ENCODE measurements at regions not wholly inside any gene's neighbourhood (a gene's known extent, or its start where the extent isn't known, plus 50 kb on each side); places are given as distances from the start of the nearest gene placed in this dataset.

DNA sequence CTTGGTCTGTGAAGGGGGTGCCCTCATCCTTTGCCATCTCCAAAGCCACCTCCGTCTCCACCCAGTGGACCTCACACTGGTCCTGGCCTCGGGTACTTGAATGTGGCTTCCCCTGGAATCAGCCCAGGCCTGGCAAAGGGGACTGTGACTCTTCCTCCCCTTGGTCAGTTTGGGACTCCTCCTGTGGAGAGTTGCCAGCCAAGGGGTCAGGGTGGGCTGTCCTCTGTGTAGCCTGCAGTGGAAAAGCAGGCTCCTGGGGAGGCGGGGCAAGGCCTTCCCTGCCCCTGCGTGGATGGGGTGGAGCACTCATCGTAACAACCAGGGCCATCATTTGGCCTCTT is 59.8 kb downstream of the INHBB start:
- Histone ChIP-seq H3K4me3 (ENCODE audit: low read depth, low read length, poor library complexity, severe bottlenecking) (no peak overlapping the region), H3K36me3 (ENCODE audit: insufficient read depth, low read length, poor library complexity, severe bottlenecking) (no peaks in the 10 kb centered on the region), H3K9me3 (ENCODE audit: low read depth, low read length, poor library complexity, severe bottlenecking) (no peaks in the 10 kb centered on the region), H3K27ac (ENCODE audit: low read depth, low read length, poor library complexity, severe bottlenecking) (no peak overlapping the region), H3K27me3 (replicated peaks; ENCODE audit: insufficient read depth, low read depth, low read length, poor library complexity) (no peaks in the 10 kb centered on the region), H3K4me1 (ENCODE audit: insufficient read depth, low read length, poor library complexity, severe bottlenecking) (no peaks in the 10 kb centered on the region)
- BruUV-seq (replicated peaks): no TSS peak
- no peak for DNase-seq (ENCODE audit: low spot score)
- CTCF ChIA-PET: no interaction called here
- TF ChIP-seq EZH2 (IDR thresholded peaks at IDR 0.05; ENCODE audit: borderline replicate concordance, low read depth, low read length, poor library complexity, severe bottlenecking): no peak
- TF ChIP-seq, protein P1, sequence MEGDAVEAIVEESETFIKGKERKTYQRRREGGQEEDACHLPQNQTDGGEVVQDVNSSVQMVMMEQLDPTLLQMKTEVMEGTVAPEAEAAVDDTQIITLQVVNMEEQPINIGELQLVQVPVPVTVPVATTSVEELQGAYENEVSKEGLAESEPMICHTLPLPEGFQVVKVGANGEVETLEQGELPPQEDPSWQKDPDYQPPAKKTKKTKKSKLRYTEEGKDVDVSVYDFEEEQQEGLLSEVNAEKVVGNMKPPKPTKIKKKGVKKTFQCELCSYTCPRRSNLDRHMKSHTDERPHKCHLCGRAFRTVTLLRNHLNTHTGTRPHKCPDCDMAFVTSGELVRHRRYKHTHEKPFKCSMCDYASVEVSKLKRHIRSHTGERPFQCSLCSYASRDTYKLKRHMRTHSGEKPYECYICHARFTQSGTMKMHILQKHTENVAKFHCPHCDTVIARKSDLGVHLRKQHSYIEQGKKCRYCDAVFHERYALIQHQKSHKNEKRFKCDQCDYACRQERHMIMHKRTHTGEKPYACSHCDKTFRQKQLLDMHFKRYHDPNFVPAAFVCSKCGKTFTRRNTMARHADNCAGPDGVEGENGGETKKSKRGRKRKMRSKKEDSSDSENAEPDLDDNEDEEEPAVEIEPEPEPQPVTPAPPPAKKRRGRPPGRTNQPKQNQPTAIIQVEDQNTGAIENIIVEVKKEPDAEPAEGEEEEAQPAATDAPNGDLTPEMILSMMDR (conservative IDR thresholded peaks at IDR 0.05; ENCODE audit: low read depth, low read length): no peak
- POLR2A ChIA-PET (ENCODE audit: low non-redundant PET): no interaction called here
- intact Hi-C loops (cut with micrococcal nuclease; ENCODE audit: unreplicated experiment): no loop called here

DNA sequence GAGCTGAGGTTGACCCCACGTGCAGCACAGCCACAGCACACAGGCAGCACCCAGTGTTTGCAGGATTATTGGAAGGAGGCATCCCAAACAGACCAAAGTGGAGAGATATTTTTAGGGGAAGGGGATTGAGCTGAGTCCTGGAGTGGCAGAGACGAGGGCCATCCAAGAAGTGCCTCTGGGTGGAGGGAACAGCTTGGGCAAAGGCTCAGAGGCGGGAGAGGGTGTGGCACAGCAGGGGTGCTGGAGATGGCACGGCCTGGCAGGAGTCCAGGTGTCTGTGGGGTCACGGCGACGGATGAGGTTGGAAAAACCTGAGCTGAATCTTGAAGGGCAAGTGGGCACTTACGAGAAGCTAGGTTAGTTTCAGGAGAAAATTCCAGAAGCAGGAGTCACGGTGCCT is 60.6 kb downstream of the INHBB start:
- no TSS peak for BruUV-seq (replicated peaks)
- H3K27me3 ChIP-seq (replicated peaks; ENCODE audit: insufficient read depth, low read depth, low read length, poor library complexity): no peaks in the 10 kb centered on the region
- no peaks in the 10 kb centered on the region for H3K9me3 ChIP-seq (ENCODE audit: low read depth, low read length, poor library complexity, severe bottlenecking)
- TF ChIP-seq EZH2 (IDR thresholded peaks at IDR 0.05; ENCODE audit: borderline replicate concordance, low read depth, low read length, poor library complexity, severe bottlenecking): no peak
- TF ChIP-seq, protein P1 (conservative IDR thresholded peaks at IDR 0.05; ENCODE audit: low read depth, low read length): no peak
- POLR2A ChIA-PET (ENCODE audit: low non-redundant PET): no interaction called here
- H3K4me1 ChIP-seq (ENCODE audit: insufficient read depth, low read length, poor library complexity, severe bottlenecking): no peaks in the 10 kb centered on the region
- no peak overlapping the region for H3K27ac ChIP-seq (ENCODE audit: low read depth, low read length, poor library complexity, severe bottlenecking)
- CTCF ChIA-PET: no interaction called here
- H3K36me3 ChIP-seq (ENCODE audit: insufficient read depth, low read length, poor library complexity, severe bottlenecking): no peaks in the 10 kb centered on the region
- intact Hi-C loops (cut with micrococcal nuclease; ENCODE audit: unreplicated experiment): no loop called here
- no peak for DNase-seq (ENCODE audit: low spot score)
- no peak overlapping the region for H3K4me3 ChIP-seq (ENCODE audit: low read depth, low read length, poor library complexity, severe bottlenecking)

DNA sequence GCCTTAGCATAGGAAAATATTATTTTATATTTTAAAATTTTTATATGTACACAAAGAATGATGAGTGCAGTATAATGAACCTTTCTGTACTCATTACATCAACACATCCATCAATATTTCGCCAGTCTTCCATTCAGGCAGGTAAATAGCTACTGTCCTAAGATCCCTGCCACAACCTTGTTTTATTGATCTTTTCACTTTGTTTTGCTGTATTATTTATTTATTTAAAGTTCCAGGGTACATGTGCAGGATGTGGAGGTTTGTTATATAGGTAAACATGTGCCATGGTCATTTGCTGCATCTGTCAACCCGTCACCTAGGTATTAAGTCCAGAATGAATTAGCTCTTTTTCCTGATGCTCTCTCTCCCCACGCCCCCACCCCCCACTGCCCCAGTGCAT is 64.6 kb downstream of the INHBB start:
- no peaks in the 10 kb centered on the region for H3K27me3 ChIP-seq (replicated peaks; ENCODE audit: insufficient read depth, low read depth, low read length, poor library complexity)
- no peak for DNase-seq (ENCODE audit: low spot score)
- no TSS peak for BruUV-seq (replicated peaks)
- TF ChIP-seq, protein P1 (conservative IDR thresholded peaks at IDR 0.05; ENCODE audit: low read depth, low read length): no peak
- TF ChIP-seq EZH2 (IDR thresholded peaks at IDR 0.05; ENCODE audit: borderline replicate concordance, low read depth, low read length, poor library complexity, severe bottlenecking): no peak
- H3K4me1 ChIP-seq (ENCODE audit: insufficient read depth, low read length, poor library complexity, severe bottlenecking): no peaks in the 10 kb centered on the region
- H3K36me3 ChIP-seq (ENCODE audit: insufficient read depth, low read length, poor library complexity, severe bottlenecking): no peaks in the 10 kb centered on the region
- ChIA-PET POLR2A (ENCODE audit: low non-redundant PET) (interaction anchor here (0.6 kb wide), 1 partner anchor 1233 kb away, joined by 5 read pairs; no protein-coding TSS in a partner anchor), CTCF (no interaction called here)
- intact Hi-C loops (cut with micrococcal nuclease; ENCODE audit: unreplicated experiment): no loop called here
- H3K27ac ChIP-seq (ENCODE audit: low read depth, low read length, poor library complexity, severe bottlenecking): no peak overlapping the region
- H3K4me3 ChIP-seq (ENCODE audit: low read depth, low read length, poor library complexity, severe bottlenecking): no peak overlapping the region
- no peaks in the 10 kb centered on the region for H3K9me3 ChIP-seq (ENCODE audit: low read depth, low read length, poor library complexity, severe bottlenecking)
